GM19025 (cell line): ENCODE measurements at regions not wholly inside any gene's neighbourhood (a gene's known extent, or its start where the extent isn't known, plus 50 kb on each side); places are given as distances from the start of the nearest gene placed in this dataset.
"Not testable (repeated sequence)": the region's sequence is repeated elsewhere in the genome, so short reads cannot be mapped to it uniquely, and the experiment has no call there.

Experiments used
- ATAC-seq: cut with Tn5 transposase; IDR thresholded peaks from one replicate; pipeline ENCODE4 v1.9.1; 2021; ENCODE audit warnings: mild to moderate bottlenecking, low read depth, moderate library complexity; ENCODE audit not compliant: unreplicated experiment

- not testable (repeated sequence) for ATAC-seq
Observed at GRCh38 chr21:35516292-35516691, 467.2 kb upstream of the RUNX1 start.

DNA sequence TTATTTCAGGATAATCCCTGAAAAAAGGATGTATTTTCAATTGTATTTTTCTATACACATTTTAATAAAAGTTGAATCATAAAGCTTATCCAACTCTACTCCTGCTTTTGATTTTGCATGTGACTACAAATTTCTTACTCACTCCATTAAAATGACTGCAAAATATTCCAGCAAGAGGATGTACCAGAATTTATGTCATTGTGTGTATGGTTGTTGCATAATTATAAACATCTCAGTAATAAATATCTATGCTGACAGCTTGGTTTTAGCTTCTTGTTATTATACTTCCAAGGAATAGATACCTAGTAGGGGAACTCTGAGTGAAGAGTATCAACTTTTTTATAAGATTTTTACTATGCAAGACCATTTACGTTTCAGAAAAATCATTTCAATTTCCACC is 463.2 kb upstream of the RUNX1 start:
- no peak for ATAC-seq

DNA sequence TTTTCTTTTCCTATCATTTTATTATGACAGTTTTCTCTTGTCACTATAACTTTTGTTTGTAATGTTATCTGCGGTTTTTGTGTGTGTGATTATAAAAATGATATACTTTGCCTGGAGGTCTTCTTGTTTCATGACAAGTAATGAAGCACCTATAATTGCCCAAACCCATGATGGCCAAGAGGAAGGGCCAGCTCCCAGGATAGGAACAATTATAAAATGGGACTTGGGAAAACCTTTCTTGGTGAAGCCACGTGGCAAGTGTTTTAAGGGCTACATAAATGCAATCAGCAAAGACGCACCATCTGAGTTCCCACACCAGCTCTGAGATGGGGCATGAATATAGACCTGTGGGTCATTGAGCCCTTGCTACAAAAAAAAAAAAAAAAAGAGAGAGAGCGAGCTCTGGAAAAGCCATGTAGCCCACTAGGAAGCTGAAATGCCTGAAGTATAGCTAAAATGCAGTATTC is 462.6 kb upstream of the RUNX1 start:
- ATAC-seq: no peak

- ATAC-seq: no peak
Observed at GRCh38 chr21:35510957-35511695, 462.0 kb upstream of the RUNX1 start.

DNA sequence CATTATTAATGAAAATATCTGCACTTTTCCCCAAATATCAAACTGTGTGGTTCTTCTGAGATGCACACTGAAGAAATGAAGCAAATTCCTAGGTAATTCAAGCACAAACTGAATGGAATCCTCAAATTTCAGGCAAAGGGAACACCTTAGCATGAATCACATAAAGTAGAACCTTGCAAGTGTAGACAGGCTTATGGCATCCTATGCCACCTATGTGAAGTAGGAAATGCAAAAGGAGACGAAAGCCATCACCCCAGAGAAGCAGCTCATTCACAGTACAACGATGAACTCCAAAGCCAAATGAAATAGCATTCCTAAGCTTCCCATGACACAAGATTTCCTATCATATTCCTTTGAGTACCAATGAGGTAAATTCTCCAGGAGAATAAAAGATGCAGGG is 461.2 kb upstream of the RUNX1 start:
- ATAC-seq: no peak

GRCh38 chr21:35509001-35509704 is 460.1 kb upstream of the RUNX1 start:
- ATAC-seq: no peak

GRCh38 chr21:35508139-35508888 is 459.2 kb upstream of the RUNX1 start:
- ATAC-seq: no peak

DNA sequence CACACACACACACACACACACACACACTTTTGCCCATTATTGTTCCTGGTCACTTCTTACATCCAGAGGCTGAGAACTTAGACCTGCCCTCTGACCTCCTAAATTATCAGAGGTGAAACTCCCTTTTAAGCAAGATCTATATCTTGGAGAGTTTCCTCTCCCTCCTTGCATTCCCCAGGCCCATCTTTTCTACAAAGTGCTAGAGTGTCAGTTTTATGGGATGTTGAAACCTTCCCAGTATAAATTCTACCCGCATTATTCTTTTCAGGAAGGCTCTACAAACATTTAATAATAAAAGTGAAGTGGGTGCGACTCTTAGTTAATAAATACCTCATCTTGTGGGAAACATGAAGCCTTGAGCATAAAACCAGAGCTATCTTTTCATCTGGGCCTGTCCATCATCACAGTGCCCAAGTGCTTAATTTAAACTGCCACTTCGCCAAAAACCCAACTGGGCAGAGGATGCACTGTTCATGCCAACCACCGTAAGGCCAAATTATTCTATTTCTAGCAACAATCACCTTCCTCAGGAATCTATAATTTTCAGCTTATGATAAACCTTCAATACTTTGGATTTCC is 458.2 kb upstream of the RUNX1 start:
- no peak for ATAC-seq

DNA sequence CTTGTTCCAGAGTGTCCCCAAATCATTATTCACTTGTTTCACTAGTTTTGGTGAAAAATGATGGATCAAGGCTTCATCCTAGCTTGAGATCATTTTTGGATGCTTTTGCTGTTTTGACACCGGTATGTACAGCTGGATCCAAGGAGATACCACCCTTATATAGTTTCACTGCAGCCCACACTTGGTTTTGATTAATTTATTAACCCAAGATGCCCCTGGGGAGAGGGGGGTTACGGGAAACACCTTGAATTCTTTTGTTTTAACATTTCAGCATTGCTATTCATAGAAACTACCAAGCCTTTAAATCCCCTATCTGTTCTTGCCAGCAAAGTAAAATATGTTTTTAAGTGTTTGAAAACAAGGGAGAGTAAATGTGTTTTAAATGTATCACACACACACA is 457.7 kb upstream of the RUNX1 start:
- no peak for ATAC-seq

- ATAC-seq: no peak
Observed at GRCh38 chr21:35506352-35506751, 457.2 kb upstream of the RUNX1 start.

DNA sequence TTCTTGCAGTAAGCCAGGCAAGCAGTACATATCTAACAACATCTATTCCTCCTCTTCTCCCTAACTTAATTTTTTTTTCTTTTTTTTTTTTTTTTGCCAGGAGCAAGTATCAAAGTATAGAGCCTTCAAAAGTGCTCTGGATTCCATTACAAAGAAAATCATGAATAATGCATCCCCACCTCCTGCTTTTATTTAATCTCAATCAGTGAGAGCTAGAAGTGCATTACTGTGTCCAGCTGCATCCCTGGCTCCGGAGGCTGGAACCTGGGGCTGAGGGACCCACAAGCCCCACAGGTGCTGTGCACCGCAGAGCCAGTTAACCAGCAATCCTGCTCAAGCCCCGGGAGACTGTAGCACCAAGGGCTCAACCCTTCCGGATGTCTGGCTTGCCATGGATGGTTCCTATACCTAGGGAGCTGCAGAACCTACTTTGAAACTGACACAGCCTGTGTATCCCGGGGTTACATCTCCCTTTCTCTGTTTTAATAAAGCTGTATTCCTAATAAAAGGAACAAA is 455.9 kb upstream of the RUNX1 start:
- no peak for ATAC-seq

DNA sequence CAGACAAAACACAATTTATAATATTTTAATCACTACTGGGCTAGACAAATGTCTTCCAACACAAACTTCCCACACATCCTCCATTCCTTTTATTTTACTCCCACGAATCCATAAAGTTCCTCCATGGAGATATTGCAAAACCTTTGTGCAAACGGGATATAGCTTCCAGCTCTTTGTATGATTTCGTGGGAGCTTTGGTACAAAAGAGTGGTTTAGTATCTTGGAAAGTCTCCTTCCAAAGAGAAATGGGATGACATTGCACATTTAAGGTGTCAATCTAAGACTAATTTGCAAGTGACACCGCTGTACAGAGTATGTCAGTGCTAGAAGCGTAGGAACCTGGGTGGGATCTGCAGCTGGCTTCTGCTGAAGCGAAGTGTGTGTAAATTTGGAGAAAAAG is 455.2 kb upstream of the RUNX1 start:
- ATAC-seq: no peak

DNA sequence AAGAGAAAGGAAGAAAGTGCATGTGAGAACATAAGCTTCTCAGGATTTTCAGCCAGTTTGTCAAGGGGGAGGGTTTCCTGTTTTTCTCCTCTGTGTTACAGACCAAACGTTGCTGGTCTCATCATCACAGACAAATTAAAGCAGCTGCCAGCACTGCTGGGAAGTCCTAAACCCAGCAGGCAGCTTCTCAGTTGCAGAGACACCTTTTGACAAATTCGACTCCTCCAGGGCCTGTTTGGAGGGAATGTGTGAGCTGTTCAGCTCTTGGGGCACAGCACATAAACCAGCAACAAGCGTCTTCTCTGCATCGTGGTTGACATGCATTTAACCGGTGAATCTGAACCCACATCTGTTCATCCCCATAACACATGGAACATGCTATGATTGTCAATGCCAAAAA is 454.6 kb upstream of the RUNX1 start:
- no peak for ATAC-seq

- no peak for ATAC-seq
Observed at GRCh38 chr21:35502821-35503220, 453.7 kb upstream of the RUNX1 start.

DNA sequence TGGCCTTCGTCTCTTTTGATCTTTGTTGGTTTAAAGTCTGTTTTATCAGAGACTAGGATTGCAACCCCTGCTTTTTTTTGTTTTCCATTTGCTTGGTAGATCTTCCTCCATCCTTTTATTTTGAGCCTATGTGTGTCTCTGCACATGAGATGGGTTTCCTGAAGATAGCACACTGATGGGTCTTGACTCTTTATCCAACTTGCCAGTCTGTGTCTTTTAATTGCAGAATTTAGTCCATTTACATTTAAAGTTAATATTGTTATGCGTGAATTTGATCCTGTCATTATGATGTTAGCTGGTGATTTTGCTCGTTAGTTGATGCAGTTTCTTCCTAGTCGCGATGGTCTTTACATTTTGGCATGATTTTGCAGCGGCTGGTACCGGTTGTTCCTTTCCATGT is 448.4 kb upstream of the RUNX1 start:
- ATAC-seq: not testable (repeated sequence)

DNA sequence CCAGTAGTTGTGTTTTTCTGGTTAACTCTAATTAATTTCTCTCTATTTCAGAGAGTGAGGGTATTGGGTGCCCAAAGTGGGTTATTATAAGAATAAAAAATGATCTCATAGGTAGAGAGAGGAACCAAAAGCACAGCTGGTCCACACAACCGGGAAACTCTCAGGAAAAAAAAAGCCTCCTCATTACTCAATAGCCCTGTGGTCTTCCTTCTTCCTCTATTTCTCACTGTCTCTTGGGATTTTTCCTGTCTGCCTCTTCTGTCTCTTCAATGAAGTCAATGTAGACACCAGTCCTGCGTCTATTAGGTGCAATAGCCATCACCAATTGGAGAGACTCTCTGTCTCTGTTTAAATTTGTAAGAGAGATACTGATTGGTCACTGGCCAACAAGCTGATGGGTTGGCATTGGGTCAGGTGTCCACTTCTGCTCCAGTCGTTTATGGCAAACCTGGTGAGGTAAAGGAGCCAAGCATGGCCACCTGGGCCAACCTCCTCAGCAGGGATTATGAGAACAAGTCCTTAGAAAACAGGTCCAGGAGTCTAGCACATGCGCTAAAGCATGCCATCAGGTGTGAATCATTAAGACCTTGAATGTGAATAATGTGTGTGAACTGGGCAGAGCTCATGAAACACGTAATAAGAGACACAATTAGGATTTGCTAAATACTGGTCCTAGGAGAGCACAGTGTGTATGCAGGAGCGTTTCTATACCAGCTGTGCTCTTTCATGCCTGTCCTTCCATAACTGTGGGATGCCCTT is 443.0 kb upstream of the RUNX1 start:
- ATAC-seq: no peak

GRCh38 chr21:35491114-35491513 is 442.0 kb upstream of the RUNX1 start:
- ATAC-seq: no peak

DNA sequence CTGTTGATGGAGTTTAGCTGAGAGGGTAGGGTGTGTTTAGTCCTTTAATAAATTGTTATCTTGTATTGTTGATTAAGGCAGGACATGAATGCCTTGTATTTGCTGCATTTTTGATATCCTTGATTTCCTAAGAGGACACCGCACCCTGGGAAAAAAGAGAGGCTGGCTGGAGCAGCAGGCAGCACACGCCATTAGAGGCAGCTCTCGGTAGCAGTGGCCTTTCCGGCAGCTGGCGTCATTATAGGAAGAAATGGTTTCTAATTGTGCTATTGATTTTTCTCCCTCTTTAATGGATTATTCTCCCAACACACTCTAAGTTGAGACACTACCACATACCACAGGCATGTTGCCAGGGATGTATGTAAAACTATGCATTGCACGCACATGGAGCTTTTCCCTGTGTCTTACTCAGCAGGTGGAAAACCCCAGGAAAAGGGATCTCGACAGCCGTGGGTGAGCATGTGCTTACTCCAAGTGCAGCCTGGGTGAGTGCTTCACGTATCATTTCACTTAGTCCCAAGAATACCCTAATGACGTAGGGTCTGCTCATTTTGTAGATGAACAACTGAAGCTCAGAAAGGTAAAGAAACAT is 440.4 kb upstream of the RUNX1 start:
- no peak for ATAC-seq

GRCh38 chr21:35488946-35489345 is 439.8 kb upstream of the RUNX1 start:
- ATAC-seq: no peak

DNA sequence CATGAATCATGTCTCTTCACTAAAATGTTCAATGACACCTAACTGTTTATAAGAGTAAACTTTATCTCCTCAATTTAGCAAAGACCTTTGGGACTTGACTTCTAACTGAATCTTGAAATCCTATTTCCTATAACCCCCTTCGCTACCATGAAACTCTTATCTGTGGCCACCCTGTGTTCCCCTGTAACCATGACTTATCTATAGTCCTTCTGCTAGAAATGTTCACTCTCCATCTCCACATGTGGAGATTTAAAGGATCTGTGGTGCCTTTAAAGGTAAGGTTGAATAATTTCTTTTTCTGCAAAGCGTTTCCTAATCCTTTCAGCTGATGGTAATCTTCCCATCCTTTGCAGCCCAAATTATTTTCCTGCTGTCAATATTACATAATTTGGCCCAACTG is 436.3 kb upstream of the RUNX1 start:
- ATAC-seq: no peak
